Vagina (tissue), 2 donors: ENCODE measurements at regions not wholly inside any gene's neighbourhood (a gene's known extent, or its start where the extent isn't known, plus 50 kb on each side); places are given as distances from the start of the nearest gene placed in this dataset.

Experiments used
- CTCF ChIP-seq, 3 experiments: fragments of 450-650 bp in 2 of 3; fragments of 200-600 bp in 1 of 3; sonication (generic) in 1 of 3; IDR thresholded peaks; one replicate each; pipeline ENCODE4 v1.5.1; 2017 to 2019; ENCODE audit warnings: antibody characterized with exemption in 3 of 3, mild to moderate bottlenecking in 2 of 3, moderate library complexity in 2 of 3
- POLR2A ChIP-seq, 2 donors: fragments of 450-650 bp; IDR thresholded peaks; one replicate each; pipeline ENCODE4 v1.6.1; 2017; ENCODE audit warnings: antibody characterized with exemption in 2 of 2, mild to moderate bottlenecking in 2 of 2, moderate library complexity in 2 of 2
- POLR2AphosphoS5 ChIP-seq, 2 donors: sonication (generic); formaldehyde crosslinking; IDR thresholded peaks; one replicate each; pipeline ENCODE4 v1.9.0; 2017; ENCODE audit warnings: antibody characterized with exemption in 2 of 2, mild to moderate bottlenecking in 2 of 2, low read depth in 1 of 2; ENCODE audit not compliant: insufficient read depth in 1 of 2

DNA sequence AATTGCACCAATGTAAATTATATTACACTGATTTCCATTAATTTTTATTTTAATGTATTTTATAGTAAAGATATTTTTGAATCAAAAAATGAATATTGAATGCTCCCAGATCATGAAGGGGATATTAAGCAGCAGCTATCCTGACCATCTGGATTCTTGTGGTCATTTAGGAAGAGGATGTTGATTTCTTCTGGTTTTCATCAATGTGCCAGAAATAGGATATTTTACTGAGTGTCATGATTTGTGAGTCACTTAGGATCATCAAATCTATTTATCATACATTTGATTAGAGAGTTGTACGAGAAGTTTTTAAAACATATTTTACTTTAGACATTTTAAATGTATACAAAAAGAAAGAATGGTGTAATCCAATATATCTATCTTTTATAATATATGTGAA lies 366.3 kb upstream of the CHRM2 start:
- TF ChIP-seq POLR2A (IDR thresholded peaks at IDR 0.05) (no peak), CTCF (IDR thresholded peaks at IDR 0.05) (no peak), POLR2AphosphoS5 (IDR thresholded peaks at IDR 0.05; ENCODE audit: insufficient read depth in 1 of 2, low read depth in 1 of 2) (no peak)
